ENCODE measurements at regions not wholly inside any gene's neighbourhood (a gene's known extent, or its start where the extent isn't known, plus 50 kb on each side); places are given as distances from the start of the nearest gene placed in this dataset.

GRCh38 chr3:152968388-152969024 lies 133.6 kb downstream of the P2RY1 start:
- H3K27ac Mint-ChIP-seq: no peak overlapping the region
- H3K36me3 Mint-ChIP-seq: no peaks in the 10 kb centered on the region
- no peak for DNase-seq
- peaks cover 3% of the 10 kb centered on the region for H3K27me3 Mint-ChIP-seq
- POLR2A ChIA-PET: no interaction called here
- H3K9me3 Mint-ChIP-seq: no peaks in the 10 kb centered on the region
- no peak overlapping the region for H3K4me3 Mint-ChIP-seq
- H3K4me1 Mint-ChIP-seq: no peaks in the 10 kb centered on the region
- no peak for ATAC-seq (ENCODE audit: low read depth)

- Mint-ChIP-seq H3K36me3 (no peaks in the 10 kb centered on the region), H3K27me3 (peaks cover 3% of the 10 kb centered on the region), H3K4me3 (no peak overlapping the region), H3K9me3 (no peaks in the 10 kb centered on the region), H3K4me1 (no peaks in the 10 kb centered on the region), H3K27ac (no peak overlapping the region)
- no peak for ATAC-seq (ENCODE audit: low read depth)
- no peak for DNase-seq
- POLR2A ChIA-PET: no interaction called here
Observed at GRCh38 chr3:152969557-152970300, 134.8 kb downstream of the P2RY1 start.

- H3K4me1 Mint-ChIP-seq: no peaks in the 10 kb centered on the region
- ATAC-seq (ENCODE audit: low read depth): no peak
Observed at GRCh38 chr3:152970851-152971250, 135.9 kb downstream of the P2RY1 start.

DNA sequence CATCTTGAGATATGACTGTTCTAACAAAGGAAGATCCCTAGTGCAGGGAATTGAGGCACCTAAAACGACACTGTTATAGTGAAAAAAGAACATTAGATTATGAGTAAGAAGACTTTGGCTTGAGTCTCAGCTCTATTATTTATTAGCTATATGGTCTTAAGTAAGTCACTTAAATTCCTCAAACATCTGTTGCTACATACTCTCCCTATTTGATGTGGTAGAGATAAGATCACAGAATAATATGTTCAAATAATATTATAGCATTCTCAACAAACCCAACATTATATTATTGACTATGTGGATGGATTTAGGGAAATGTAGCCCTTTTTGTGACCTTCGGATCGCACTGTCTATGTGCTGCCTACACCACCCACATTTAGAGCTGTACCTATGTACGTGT lies 136.9 kb downstream of the P2RY1 start:
- H3K4me3 Mint-ChIP-seq: no peak overlapping the region
- H3K36me3 Mint-ChIP-seq: no peaks in the 10 kb centered on the region
- no peaks in the 10 kb centered on the region for H3K4me1 Mint-ChIP-seq
- peaks cover 3% of the 10 kb centered on the region for H3K27me3 Mint-ChIP-seq
- DNase-seq: no peak
- H3K27ac Mint-ChIP-seq: no peak overlapping the region
- no peak for ATAC-seq (ENCODE audit: low read depth)
- no peaks in the 10 kb centered on the region for H3K9me3 Mint-ChIP-seq
- POLR2A ChIA-PET: no interaction called here

More at GRCh38 chr3:152970851-152971250, 135.9 kb downstream of the P2RY1 start:
- POLR2A ChIA-PET: no interaction called here
- no peak overlapping the region for H3K27ac Mint-ChIP-seq
- no peak overlapping the region for H3K4me3 Mint-ChIP-seq
- no peaks in the 10 kb centered on the region for H3K36me3 Mint-ChIP-seq
- DNase-seq: no peak
- peaks cover 3% of the 10 kb centered on the region for H3K27me3 Mint-ChIP-seq
- H3K9me3 Mint-ChIP-seq: no peaks in the 10 kb centered on the region

DNA sequence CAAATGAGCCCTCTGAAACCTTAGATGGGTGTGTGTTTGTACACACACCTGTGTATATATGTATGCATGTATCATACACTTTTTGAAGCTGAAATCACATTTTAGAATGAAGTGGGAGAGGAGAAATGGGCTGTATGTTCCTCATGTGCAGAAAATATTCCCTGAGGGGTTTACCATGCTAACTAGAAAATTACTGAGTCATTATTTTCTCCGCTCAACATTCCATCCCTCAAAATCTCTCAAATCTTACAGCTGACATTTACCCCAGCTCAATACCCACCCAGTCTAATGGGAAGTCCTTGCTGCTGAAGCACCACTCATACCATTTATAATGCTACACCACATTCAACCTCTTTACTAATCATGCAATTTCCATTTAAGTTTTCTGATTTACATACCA lies 138.6 kb downstream of the P2RY1 start:
- H3K27me3 Mint-ChIP-seq: peaks cover 2% of the 10 kb centered on the region
- POLR2A ChIA-PET: no interaction called here

GRCh38 chr3:152976239-152976638 lies 141.3 kb downstream of the P2RY1 start:
- H3K27ac Mint-ChIP-seq: no peak overlapping the region
- H3K27me3 Mint-ChIP-seq: peaks cover 3% of the 10 kb centered on the region
- ATAC-seq (ENCODE audit: low read depth) (no peak), DNase-seq (no peak)
- H3K9me3 Mint-ChIP-seq: peaks cover 4% of the 10 kb centered on the region
- no peaks in the 10 kb centered on the region for H3K36me3 Mint-ChIP-seq
- no peak overlapping the region for H3K4me3 Mint-ChIP-seq
- no peaks in the 10 kb centered on the region for H3K4me1 Mint-ChIP-seq
- POLR2A ChIA-PET: no interaction called here

More for the DNA sequence above, 138.6 kb downstream of the P2RY1 start:
- Mint-ChIP-seq H3K27ac (no peak overlapping the region), H3K4me3 (no peak overlapping the region), H3K9me3 (no peaks in the 10 kb centered on the region), H3K4me1 (no peaks in the 10 kb centered on the region), H3K36me3 (no peaks in the 10 kb centered on the region)
- no peak for ATAC-seq (ENCODE audit: low read depth)
- DNase-seq: no peak

- peaks cover 3% of the 10 kb centered on the region for H3K27me3 Mint-ChIP-seq
- peaks cover 4% of the 10 kb centered on the region for H3K9me3 Mint-ChIP-seq
- H3K36me3 Mint-ChIP-seq: no peaks in the 10 kb centered on the region
- no peak overlapping the region for H3K4me3 Mint-ChIP-seq
- no peak for DNase-seq
- POLR2A ChIA-PET: no interaction called here
- no peak for ATAC-seq (ENCODE audit: low read depth)
- no peak overlapping the region for H3K27ac Mint-ChIP-seq
- H3K4me1 Mint-ChIP-seq: no peaks in the 10 kb centered on the region
Observed at GRCh38 chr3:152977366-152977765, 142.4 kb downstream of the P2RY1 start.

DNA sequence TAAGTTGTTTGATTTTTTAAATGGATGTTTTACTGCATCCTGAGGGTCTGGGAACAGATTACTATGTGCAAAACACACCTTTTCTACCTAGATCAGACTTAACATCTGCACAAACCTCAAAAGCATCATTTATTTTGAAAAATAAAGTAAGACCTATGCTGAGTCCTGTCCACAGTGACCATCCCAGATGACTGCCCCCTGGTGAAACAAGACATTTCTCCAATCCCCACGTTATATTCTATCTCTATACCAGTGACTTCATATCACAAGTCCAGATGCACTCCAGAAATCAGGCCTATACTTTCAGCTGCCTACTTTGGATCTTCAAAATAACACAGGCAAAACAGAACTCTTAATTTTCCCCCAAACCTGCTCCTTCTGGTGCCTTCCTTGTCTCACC lies 143.2 kb downstream of the P2RY1 start:
- Mint-ChIP-seq H3K4me3 (no peak overlapping the region), H3K36me3 (no peaks in the 10 kb centered on the region), H3K4me1 (no peaks in the 10 kb centered on the region), H3K9me3 (peaks cover 4% of the 10 kb centered on the region), H3K27me3 (peaks cover 3% of the 10 kb centered on the region), H3K27ac (no peak overlapping the region)
- no peak for ATAC-seq (ENCODE audit: low read depth)
- POLR2A ChIA-PET: no interaction called here
- DNase-seq: no peak

- H3K27ac Mint-ChIP-seq: no peak overlapping the region
- no peaks in the 10 kb centered on the region for H3K36me3 Mint-ChIP-seq
- H3K27me3 Mint-ChIP-seq: no peaks in the 10 kb centered on the region
- DNase-seq (no peak), ATAC-seq (ENCODE audit: low read depth) (no peak)
- POLR2A ChIA-PET: no interaction called here
- H3K9me3 Mint-ChIP-seq: no peaks in the 10 kb centered on the region
- no peaks in the 10 kb centered on the region for H3K4me1 Mint-ChIP-seq
- H3K4me3 Mint-ChIP-seq: no peak overlapping the region
Observed at GRCh38 chr3:152997526-152997925, 162.6 kb downstream of the P2RY1 start.

GRCh38 chr3:152998591-152998990 lies 163.4 kb upstream of the RAP2B start:
- H3K4me1 Mint-ChIP-seq: no peaks in the 10 kb centered on the region
- H3K9me3 Mint-ChIP-seq: no peaks in the 10 kb centered on the region
- POLR2A ChIA-PET: no interaction called here
- no peak for ATAC-seq (ENCODE audit: low read depth)
- no peak overlapping the region for H3K4me3 Mint-ChIP-seq
- DNase-seq: no peak
- no peaks in the 10 kb centered on the region for H3K27me3 Mint-ChIP-seq
- no peaks in the 10 kb centered on the region for H3K36me3 Mint-ChIP-seq
- no peak overlapping the region for H3K27ac Mint-ChIP-seq

DNA sequence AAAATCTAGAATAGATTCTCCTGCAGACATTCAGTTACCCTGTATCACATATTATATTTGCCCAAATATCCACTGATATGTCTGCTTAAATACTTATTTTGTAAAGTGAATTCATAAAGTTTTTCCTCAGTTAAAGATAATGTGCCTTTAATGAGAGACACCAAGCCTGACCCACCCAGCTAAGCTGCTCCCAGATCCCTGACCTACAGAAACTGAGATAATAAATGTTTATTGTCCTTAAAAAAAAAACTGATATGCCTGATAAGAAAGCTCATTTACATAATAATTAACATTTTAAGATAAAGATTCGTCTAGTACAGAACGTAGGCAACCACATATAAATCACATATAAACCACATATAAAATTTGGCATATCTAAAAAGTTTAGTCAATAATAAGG lies 161.7 kb upstream of the RAP2B start:
- Mint-ChIP-seq H3K36me3 (no peaks in the 10 kb centered on the region), H3K27ac (no peak overlapping the region), H3K4me1 (no peaks in the 10 kb centered on the region), H3K9me3 (no peaks in the 10 kb centered on the region), H3K27me3 (no peaks in the 10 kb centered on the region), H3K4me3 (no peak overlapping the region)
- DNase-seq (no peak), ATAC-seq (ENCODE audit: low read depth) (no peak)
- POLR2A ChIA-PET: no interaction called here

DNA sequence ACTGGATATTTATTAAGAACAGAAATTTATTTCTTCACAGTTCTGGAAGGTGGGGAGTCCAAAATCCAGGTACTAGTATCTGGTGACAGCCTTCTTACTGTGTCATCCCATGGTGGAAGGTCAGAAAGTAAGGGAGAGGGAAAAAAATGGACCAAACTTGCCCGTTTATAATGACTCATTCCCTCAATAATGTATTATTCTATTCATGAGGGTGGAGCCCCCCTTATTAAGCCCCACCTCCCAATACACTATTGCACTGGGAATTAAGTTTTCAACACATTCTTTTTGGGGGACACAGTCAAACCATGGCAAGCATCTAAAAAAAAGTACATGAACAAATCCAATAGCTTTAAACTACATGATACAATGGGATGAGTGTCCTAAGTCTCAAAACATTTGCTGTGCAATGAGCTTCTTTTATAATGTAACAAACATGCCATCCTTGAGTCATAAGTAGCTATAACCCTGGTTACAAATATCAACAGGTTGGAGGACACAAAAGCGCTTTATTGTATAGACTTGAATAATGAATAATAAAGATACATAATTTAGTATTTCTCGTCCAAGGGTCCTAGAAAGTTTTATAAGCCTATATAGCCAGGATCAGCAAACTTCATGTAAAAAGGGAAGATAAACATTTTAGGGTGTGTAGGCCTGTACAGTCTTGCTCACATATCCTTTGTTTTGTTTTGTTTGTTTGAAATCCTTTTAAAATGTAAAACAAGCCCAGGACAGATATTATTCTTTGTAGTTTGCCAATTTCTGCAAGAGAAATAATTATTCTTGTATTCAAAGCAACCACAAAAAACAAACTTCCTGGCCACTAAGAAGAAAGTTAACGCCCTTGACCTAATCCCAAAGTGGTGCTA lies 160.6 kb upstream of the RAP2B start:
- no peaks in the 10 kb centered on the region for H3K9me3 Mint-ChIP-seq
- no peaks in the 10 kb centered on the region for H3K27me3 Mint-ChIP-seq
- no peak overlapping the region for H3K4me3 Mint-ChIP-seq
- H3K36me3 Mint-ChIP-seq: no peaks in the 10 kb centered on the region
- DNase-seq (no peak), ATAC-seq (ENCODE audit: low read depth) (no peak)
- POLR2A ChIA-PET: no interaction called here
- no peak overlapping the region for H3K27ac Mint-ChIP-seq
- no peaks in the 10 kb centered on the region for H3K4me1 Mint-ChIP-seq

GRCh38 chr3:153003441-153003840 lies 158.6 kb upstream of the RAP2B start:
- no peak for DNase-seq
- ATAC-seq (ENCODE audit: low read depth): no peak
- Mint-ChIP-seq H3K27me3 (no peaks in the 10 kb centered on the region), H3K27ac (no peak overlapping the region), H3K9me3 (no peaks in the 10 kb centered on the region), H3K4me1 (no peaks in the 10 kb centered on the region), H3K4me3 (no peak overlapping the region), H3K36me3 (no peaks in the 10 kb centered on the region)
- POLR2A ChIA-PET: no interaction called here

GRCh38 chr3:153003862-153004261 lies 158.2 kb upstream of the RAP2B start:
- POLR2A ChIA-PET: no interaction called here
- Mint-ChIP-seq H3K9me3 (no peaks in the 10 kb centered on the region), H3K4me1 (no peaks in the 10 kb centered on the region), H3K4me3 (no peak overlapping the region), H3K27me3 (no peaks in the 10 kb centered on the region), H3K36me3 (no peaks in the 10 kb centered on the region), H3K27ac (no peak overlapping the region)
- ATAC-seq (ENCODE audit: low read depth) (no peak), DNase-seq (no peak)

Measured in activated naive CD8-positive, alpha-beta T cell treated with anti-CD3 and anti-CD28 coated beads, Interleukin-2, amount 10 ng/mL, durations not matched to agents 7 days and 5 days (primary cell).